Peyer's patch (tissue), 4 donors: ENCODE measurements at regions not wholly inside any gene's neighbourhood (a gene's known extent, or its start where the extent isn't known, plus 50 kb on each side); places are given as distances from the start of the nearest gene placed in this dataset.

ENCODE experiments used
- POLR2A ChIP-seq, 2 donors: fragments of 450-650 bp; IDR thresholded peaks; one replicate each; pipeline ENCODE4 v1.5.1; 2017; ENCODE audit warnings: antibody characterized with exemption in 2 of 2, mild to moderate bottlenecking in 2 of 2, moderate library complexity in 2 of 2
- TF ChIP-seq, protein P1 (sequence below), 6 experiments: fragments of 450-650 bp in 4 of 6; fragments of 200-600 bp in 2 of 6; sonication (generic) in 1 of 6; IDR thresholded peaks; one replicate each; pipeline ENCODE4 v1.5.1; 2017 to 2019; ENCODE audit warnings: antibody characterized with exemption in 6 of 6, mild to moderate bottlenecking in 3 of 6, moderate library complexity in 1 of 6

DNA sequence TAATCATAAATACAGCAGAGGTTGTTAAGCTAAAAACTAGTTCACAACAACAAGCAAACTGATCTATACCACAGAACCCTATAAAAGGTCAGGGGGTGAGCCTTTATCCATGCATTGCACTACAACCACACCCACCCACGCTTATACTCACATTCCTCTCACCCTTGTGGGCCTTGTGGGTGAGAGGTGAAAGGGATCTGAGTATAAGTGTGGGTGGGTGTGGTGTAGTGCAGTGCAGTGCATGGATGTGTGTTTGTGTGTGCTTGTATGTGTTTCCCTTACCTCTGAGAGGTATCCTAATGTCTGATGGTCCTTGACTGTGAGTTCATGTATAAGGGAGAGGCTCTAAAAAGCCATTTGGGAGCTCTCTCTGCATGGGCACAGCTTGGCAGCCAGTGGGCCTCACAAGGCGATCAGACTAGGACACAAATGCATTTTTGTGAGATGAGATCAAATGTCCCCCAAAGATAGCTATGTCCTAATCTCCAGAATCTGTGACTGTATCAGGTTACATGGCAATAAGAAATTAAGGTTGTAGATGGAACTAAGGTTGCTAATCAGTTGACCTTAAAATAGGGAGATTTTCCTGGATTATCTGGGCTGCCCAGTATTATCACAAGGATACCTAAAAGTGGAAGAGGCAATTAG is 95.5 kb upstream of the DPT start:
- TF ChIP-seq, protein P1, sequence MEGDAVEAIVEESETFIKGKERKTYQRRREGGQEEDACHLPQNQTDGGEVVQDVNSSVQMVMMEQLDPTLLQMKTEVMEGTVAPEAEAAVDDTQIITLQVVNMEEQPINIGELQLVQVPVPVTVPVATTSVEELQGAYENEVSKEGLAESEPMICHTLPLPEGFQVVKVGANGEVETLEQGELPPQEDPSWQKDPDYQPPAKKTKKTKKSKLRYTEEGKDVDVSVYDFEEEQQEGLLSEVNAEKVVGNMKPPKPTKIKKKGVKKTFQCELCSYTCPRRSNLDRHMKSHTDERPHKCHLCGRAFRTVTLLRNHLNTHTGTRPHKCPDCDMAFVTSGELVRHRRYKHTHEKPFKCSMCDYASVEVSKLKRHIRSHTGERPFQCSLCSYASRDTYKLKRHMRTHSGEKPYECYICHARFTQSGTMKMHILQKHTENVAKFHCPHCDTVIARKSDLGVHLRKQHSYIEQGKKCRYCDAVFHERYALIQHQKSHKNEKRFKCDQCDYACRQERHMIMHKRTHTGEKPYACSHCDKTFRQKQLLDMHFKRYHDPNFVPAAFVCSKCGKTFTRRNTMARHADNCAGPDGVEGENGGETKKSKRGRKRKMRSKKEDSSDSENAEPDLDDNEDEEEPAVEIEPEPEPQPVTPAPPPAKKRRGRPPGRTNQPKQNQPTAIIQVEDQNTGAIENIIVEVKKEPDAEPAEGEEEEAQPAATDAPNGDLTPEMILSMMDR (IDR thresholded peaks at IDR 0.05), result no peak
- no peak for TF ChIP-seq POLR2A (IDR thresholded peaks at IDR 0.05)
